ENCODE measurements at regions not wholly inside any gene's neighbourhood (a gene's known extent, or its start where the extent isn't known, plus 50 kb on each side); places are given as distances from the start of the nearest gene placed in this dataset.

- H2AFZ ChIP-seq (ENCODE audit: insufficient read depth, low read depth, low read length, poor library complexity, severe bottlenecking): no peak overlapping the region
- H3K4me1 ChIP-seq (ENCODE audit: control insufficient read depth in 2 of 2, insufficient read depth in 2 of 2, low read length in 2 of 2): no peaks in the 10 kb centered on the region
- TF ChIP-seq CTCF (IDR thresholded peaks at IDR 0.05) (no peak), EZH2 (IDR thresholded peaks at IDR 0.05; ENCODE audit: borderline replicate concordance, insufficient read depth, low read depth, low read length, poor library complexity, severe bottlenecking) (no peak)
- no peak overlapping the region for H3K4me3 ChIP-seq (ENCODE audit: control extremely low read depth in 1 of 5, extremely low read depth in 1 of 5, insufficient read depth in 1 of 5, low read depth in 2 of 5, low read length in 4 of 5)
- POLR2A ChIA-PET: interaction anchor here (0.6 to 1.2 kb wide), 2 partner anchors 11 to 157 kb away, joined by 4 read pairs; no protein-coding TSS in a partner anchor
- CTCF ChIA-PET: no interaction called here
- no peaks in the 10 kb centered on the region for H3K79me2 ChIP-seq (ENCODE audit: control insufficient read depth, insufficient read depth, low read length)
- intact Hi-C loops (cut with micrococcal nuclease): no loop called here
- DNase-seq (no peak), ATAC-seq (ENCODE audit: low read depth) (no peak)
- Mint-ChIP-seq H3K27me3 (peaks cover 13% of the 10 kb centered on the region), H3K4me1 (no peaks in the 10 kb centered on the region), H3K4me3 (no peak overlapping the region), H3K27ac (no peak overlapping the region), H3K9me3 (ENCODE audit: insufficient read depth) (no peaks in the 10 kb centered on the region)
- no peak overlapping the region for H3K9ac ChIP-seq (ENCODE audit: low read length)
- H3K4me2 ChIP-seq (replicated peaks; ENCODE audit: low read depth, low read length, poor library complexity, severe bottlenecking): no peak overlapping the region
- H3K27me3 ChIP-seq (replicated peaks in 1 of 4; ENCODE audit: control extremely low read depth in 1 of 4, control insufficient read depth in 3 of 4, insufficient read depth in 4 of 4, low read length in 3 of 4): peaks cover 0 to 9% (median 0%) of the 10 kb centered on the region in 4 experiments
- no peaks in the 10 kb centered on the region for H3K36me3 ChIP-seq (replicated peaks in 1 of 2; ENCODE audit: control extremely low read depth in 1 of 2, control insufficient read depth in 1 of 2, extremely low read depth in 1 of 2, insufficient read depth in 2 of 2, low read length in 1 of 2)
- H3K27ac ChIP-seq (ENCODE audit: low read length in 2 of 2): no peak overlapping the region
- H3K9me3 ChIP-seq (ENCODE audit: control extremely low read depth in 1 of 3, control insufficient read depth in 2 of 3, insufficient read depth in 1 of 3, low read length in 2 of 3): no peaks in the 10 kb centered on the region
- 56% methylated on average over 6 of the region's 7 CpGs for WGBS (ENCODE audit: insufficient coverage)
- H4K20me1 ChIP-seq (ENCODE audit: control insufficient read depth, insufficient read depth, low read length, poor library complexity, severe bottlenecking): no peaks in the 10 kb centered on the region
These were observed 53.2 kb upstream of the PLEKHG1 start for GRCh38 chr6:150546457-150546856.

- Histone ChIP-seq H3K4me2 (replicated peaks; ENCODE audit: low read depth, low read length, poor library complexity, severe bottlenecking) (no peak overlapping the region), H3K36me3 (replicated peaks in 1 of 2; ENCODE audit: control extremely low read depth in 1 of 2, control insufficient read depth in 1 of 2, extremely low read depth in 1 of 2, insufficient read depth in 2 of 2, low read length in 1 of 2) (no peaks in the 10 kb centered on the region), H3K27ac (ENCODE audit: low read length in 2 of 2) (no peak overlapping the region), H2AFZ (ENCODE audit: insufficient read depth, low read depth, low read length, poor library complexity, severe bottlenecking) (no peak overlapping the region), H3K4me1 (ENCODE audit: control insufficient read depth in 2 of 2, insufficient read depth in 2 of 2, low read length in 2 of 2) (no peaks in the 10 kb centered on the region), H3K9me3 (ENCODE audit: control extremely low read depth in 1 of 3, control insufficient read depth in 2 of 3, insufficient read depth in 1 of 3, low read length in 2 of 3) (no peaks in the 10 kb centered on the region), H3K9ac (ENCODE audit: low read length) (no peak overlapping the region), H3K4me3 (ENCODE audit: control extremely low read depth in 1 of 5, extremely low read depth in 1 of 5, insufficient read depth in 1 of 5, low read depth in 2 of 5, low read length in 4 of 5) (no peak overlapping the region), H4K20me1 (ENCODE audit: control insufficient read depth, insufficient read depth, low read length, poor library complexity, severe bottlenecking) (no peaks in the 10 kb centered on the region), H3K27me3 (replicated peaks in 1 of 4; ENCODE audit: control extremely low read depth in 1 of 4, control insufficient read depth in 3 of 4, insufficient read depth in 4 of 4, low read length in 3 of 4) (peaks cover 0 to 9% (median 0%) of the 10 kb centered on the region in 4 experiments), H3K79me2 (ENCODE audit: control insufficient read depth, insufficient read depth, low read length) (no peaks in the 10 kb centered on the region)
- 86% methylated on average over 8 of the region's 11 CpGs for WGBS (ENCODE audit: insufficient coverage)
- H3K27ac Mint-ChIP-seq: no peak overlapping the region
- POLR2A ChIA-PET: no interaction called here
- no peak for TF ChIP-seq EZH2 (IDR thresholded peaks at IDR 0.05; ENCODE audit: borderline replicate concordance, insufficient read depth, low read depth, low read length, poor library complexity, severe bottlenecking)
- ATAC-seq (ENCODE audit: low read depth): no peak
- no peak overlapping the region for H3K4me3 Mint-ChIP-seq
- H3K4me1 Mint-ChIP-seq: no peaks in the 10 kb centered on the region
- CTCF ChIA-PET: interaction anchor here (0.9 kb wide), 1 partner anchor 130 kb away, joined by 3 read pairs; no protein-coding TSS in a partner anchor
- peaks cover 17% of the 10 kb centered on the region for H3K27me3 Mint-ChIP-seq
- no peaks in the 10 kb centered on the region for H3K9me3 Mint-ChIP-seq (ENCODE audit: insufficient read depth)
- no peak for DNase-seq
- intact Hi-C loops (cut with micrococcal nuclease): no loop called here
These were observed 52.0 kb upstream of the PLEKHG1 start for GRCh38 chr6:150547502-150548222.

Data from B cell (primary cell).